ENCODE measurements at regions not wholly inside any gene's neighbourhood (a gene's known extent, or its start where the extent isn't known, plus 50 kb on each side); places are given as distances from the start of the nearest gene placed in this dataset.

GRCh38 chr18:54673936-54674335, 82.9 kb downstream of the DYNAP start:
- no peak for DNase-seq
- TF ChIP-seq POLR2A (IDR thresholded peaks at IDR 0.05) (no peak), CTCF (IDR thresholded peaks at IDR 0.05) (no peak)
- intact Hi-C loops (cut with DNase I; ENCODE audit: low total_unique reads): no loop called here

DNA sequence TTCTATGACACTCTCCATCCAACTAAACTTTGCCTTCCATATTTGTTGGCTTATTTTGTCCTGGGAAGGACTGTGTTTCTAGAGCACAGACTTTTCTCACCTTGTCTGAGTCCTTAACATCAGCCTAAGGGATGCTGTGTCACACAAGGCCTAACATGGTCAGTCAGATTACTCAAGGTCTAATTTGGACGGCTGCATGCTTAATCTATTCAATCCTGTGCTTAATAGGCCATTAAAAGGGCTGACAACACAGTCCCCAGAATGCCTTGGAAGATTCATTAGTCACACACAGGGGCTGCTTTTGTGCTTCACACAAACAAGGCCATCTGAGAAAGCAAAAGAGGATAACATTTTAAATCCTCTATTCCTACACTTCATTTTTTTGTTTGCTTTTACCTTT, 84.0 kb downstream of the DYNAP start:
- Histone ChIP-seq H3K4me1 (no peaks in the 10 kb centered on the region), H3K36me3 (ENCODE audit: low read depth, missing control alignments) (no peaks in the 10 kb centered on the region), H3K27ac (no peak overlapping the region), H3K27me3 (no peaks in the 10 kb centered on the region), H3K4me3 (no peak overlapping the region), H3K9me3 (no peaks in the 10 kb centered on the region)
- 56 to 61% methylated on average over 1 of the region's 1 CpG for WGBS, 2 donors
- TF ChIP-seq POLR2A (IDR thresholded peaks at IDR 0.05) (no peak), CTCF (IDR thresholded peaks at IDR 0.05) (no peak)
- intact Hi-C loops (cut with DNase I; ENCODE audit: low total_unique reads): no loop called here
- DNase-seq: no peak

More at GRCh38 chr18:54673936-54674335, 82.9 kb downstream of the DYNAP start:
- H3K27me3 ChIP-seq: no peaks in the 10 kb centered on the region
- H3K4me3 ChIP-seq: no peak overlapping the region
- no peak overlapping the region for H3K27ac ChIP-seq
- no peaks in the 10 kb centered on the region for H3K4me1 ChIP-seq
- H3K36me3 ChIP-seq (ENCODE audit: low read depth, missing control alignments): no peaks in the 10 kb centered on the region
- 96 to 100% methylated on average over 2 of the region's 2 CpGs for whole genome bisulfite sequencing, 2 donors
- no peaks in the 10 kb centered on the region for H3K9me3 ChIP-seq

DNA sequence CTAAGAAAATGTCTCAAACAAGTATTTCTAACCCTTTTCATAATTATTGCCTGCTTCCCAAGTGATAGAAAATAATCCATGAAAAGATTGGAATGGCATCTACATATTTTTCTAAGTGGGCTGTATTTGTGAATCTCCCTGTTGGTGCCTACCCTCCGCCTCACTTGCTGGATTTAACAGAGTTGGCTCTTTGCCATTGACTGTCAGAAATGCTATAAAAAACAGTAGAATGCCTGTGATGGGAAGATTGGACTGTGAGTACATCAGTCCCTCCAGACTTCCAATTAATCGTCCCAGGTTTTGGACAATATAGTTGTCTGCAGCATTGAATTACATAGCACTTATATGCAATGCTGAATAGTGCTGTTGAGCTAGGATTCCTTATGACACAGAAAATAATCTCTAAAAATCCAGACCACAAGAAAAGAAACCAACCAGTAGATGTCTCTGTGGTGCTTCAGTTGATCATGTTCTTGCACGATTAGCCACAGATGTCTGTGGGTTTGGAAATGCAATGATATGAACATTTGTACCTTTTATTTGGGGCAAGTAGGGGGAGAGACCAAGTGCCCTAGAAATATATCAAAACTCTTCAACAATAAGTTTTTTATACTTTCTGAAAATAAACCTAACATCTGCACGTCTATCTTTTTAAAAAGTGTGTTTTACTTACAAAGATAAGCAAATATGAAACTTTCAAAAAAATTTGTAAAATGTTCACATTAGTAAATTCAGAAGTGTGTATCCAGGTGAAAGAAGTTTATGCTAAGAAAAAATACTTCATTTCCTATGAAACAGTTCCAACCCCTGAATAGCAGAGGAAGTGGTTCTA, 88.5 kb downstream of the DYNAP start:
- no peaks in the 10 kb centered on the region for H3K9me3 ChIP-seq
- intact Hi-C loops (cut with DNase I; ENCODE audit: low total_unique reads): loop anchor here (10.0 kb wide), 1 partner anchor 305 kb away; no protein-coding TSS in a partner anchor
- no peak for DNase-seq

DNA sequence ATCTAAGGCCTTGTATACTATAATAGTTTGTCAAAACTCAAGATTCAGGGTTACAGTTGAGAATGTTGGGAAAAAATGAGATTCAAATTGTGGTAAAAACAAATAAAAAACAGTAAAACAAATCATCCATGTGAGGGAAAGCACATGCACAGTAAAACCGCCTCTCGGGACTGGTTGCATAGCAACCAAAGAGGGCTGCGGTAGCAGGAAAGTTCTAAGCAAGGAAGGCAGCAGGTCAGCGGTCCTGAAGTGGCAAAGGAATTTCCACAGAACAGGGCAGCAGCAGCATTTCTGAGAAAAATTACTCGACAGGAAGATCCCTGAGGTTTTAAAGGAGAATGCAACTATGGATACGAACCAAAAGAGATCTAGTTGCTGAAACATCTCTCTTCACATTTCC, 93.7 kb downstream of the DYNAP start:
- no peak overlapping the region for H3K27ac ChIP-seq
- intact Hi-C loops (cut with DNase I; ENCODE audit: low total_unique reads): loop anchor here (10.0 kb wide), 1 partner anchor 300 kb away; no protein-coding TSS in a partner anchor
- H3K27me3 ChIP-seq: no peaks in the 10 kb centered on the region
- H3K9me3 ChIP-seq: no peaks in the 10 kb centered on the region
- H3K4me1 ChIP-seq: no peaks in the 10 kb centered on the region
- TF ChIP-seq POLR2A (IDR thresholded peaks at IDR 0.05) (no peak), CTCF (IDR thresholded peaks at IDR 0.05) (no peak)
- H3K36me3 ChIP-seq (ENCODE audit: low read depth, missing control alignments): no peaks in the 10 kb centered on the region
- 27 to 32% methylated on average over 6 of the region's 6 CpGs for WGBS, 2 donors
- no peak overlapping the region for H3K4me3 ChIP-seq
- peak; percentile 32 for DNase-seq

More for the DNA sequence above, 88.5 kb downstream of the DYNAP start:
- Histone ChIP-seq H3K4me1 (no peaks in the 10 kb centered on the region), H3K27me3 (no peaks in the 10 kb centered on the region), H3K36me3 (ENCODE audit: low read depth, missing control alignments) (no peaks in the 10 kb centered on the region), H3K4me3 (no peak overlapping the region), H3K27ac (no peak overlapping the region)
- 45 to 59% methylated on average over 4 of the region's 4 CpGs for WGBS, 2 donors
- TF ChIP-seq CTCF (IDR thresholded peaks at IDR 0.05) (peak in 2 of 3 experiments; percentile 24 to 33), POLR2A (IDR thresholded peaks at IDR 0.05) (no peak)

Measured in testis (tissue), 2 donors.